Thoracic aorta (tissue), 2 donors: ENCODE measurements at regions not wholly inside any gene's neighbourhood (a gene's known extent, or its start where the extent isn't known, plus 50 kb on each side); places are given as distances from the start of the nearest gene placed in this dataset.

Experiments
- ATAC-seq: fragments of 150-250 bp; one replicate; pipeline ENCODE4 v1.8.0; 2017; ENCODE audit warnings: low read depth; ENCODE audit not compliant: insufficient number of reproducible peaks, low FRiP score
- DNase-seq: peaks from one replicate; pipeline ENCODE4 v3.0.0-alpha.2; 2020; ENCODE audit warnings: low spot score
- H3K27ac ChIP-seq, 2 donors: fragments of 200-600 bp; sonication (generic); 1 replicate in 1 of 2; 2 replicates in 1 of 2; pipeline ENCODE4 v1.5.1; 2016; ENCODE audit warnings: mild to moderate bottlenecking in 2 of 2, moderate library complexity in 2 of 2
- H3K27me3 ChIP-seq: fragments of 200-600 bp; sonication (generic); replicated peaks from 2 replicates; pipeline ENCODE4 v1.6.0; 2016; ENCODE audit warnings: mild to moderate bottlenecking; ENCODE audit not compliant: insufficient read depth
- H3K36me3 ChIP-seq: fragments of 200-600 bp; sonication (generic); one replicate; pipeline ENCODE4 v1.5.1; 2016
- H3K4me1 ChIP-seq, 2 donors: fragments of 200-600 bp; sonication (generic); 1 replicate in 1 of 2; 2 replicates in 1 of 2; pipeline versions ENCODE4 v1.5.1 to v1.6.0; 2016; ENCODE audit warnings: low read depth in 2 of 2, mild to moderate bottlenecking in 1 of 2; ENCODE audit not compliant: control insufficient read depth in 1 of 2
- H3K4me3 ChIP-seq: fragments of 200-600 bp; sonication (generic); 2 replicates; pipeline ENCODE4 v1.5.1; 2016; ENCODE audit warnings: mild to moderate bottlenecking
- H3K9me3 ChIP-seq: fragments of 200-600 bp; sonication (generic); 2 replicates; pipeline ENCODE4 v1.5.1; 2016
- TF ChIP-seq, protein P1 (sequence below): fragments of 200-600 bp; sonication (generic); IDR thresholded peaks from one replicate; pipeline ENCODE4 v1.5.1; 2019; ENCODE audit warnings: antibody characterized with exemption

DNA sequence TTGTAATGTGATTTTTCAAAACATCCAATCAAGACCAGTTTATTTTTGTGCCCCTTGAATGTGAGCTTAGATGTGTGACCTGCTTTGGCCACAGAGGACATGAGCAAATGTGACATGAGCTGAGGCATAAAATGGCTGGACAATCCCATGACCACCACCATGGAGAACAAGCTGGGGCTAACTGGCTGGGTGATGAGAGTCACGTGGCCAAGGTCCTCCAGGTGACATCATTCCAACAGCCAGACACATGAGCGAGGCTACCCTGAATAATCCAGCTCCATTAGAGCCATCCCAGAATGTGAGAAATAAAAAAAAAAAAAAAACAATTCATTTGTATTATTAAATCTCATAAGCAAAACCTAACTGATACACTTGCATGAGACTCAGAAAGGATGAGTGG, 90.4 kb upstream of the LDB2 start:
- no peak overlapping the region for H3K27ac ChIP-seq
- ATAC-seq (no peak), DNase-seq (no peak)
- peaks cover 4% of the 10 kb centered on the region for H3K9me3 ChIP-seq
- no peaks in the 10 kb centered on the region for H3K36me3 ChIP-seq
- H3K4me1 ChIP-seq: peaks cover 0 to 9% of the 10 kb centered on the region in 2 donors
- no peak overlapping the region for H3K4me3 ChIP-seq
- no peaks in the 10 kb centered on the region for H3K27me3 ChIP-seq
- TF ChIP-seq, protein P1, sequence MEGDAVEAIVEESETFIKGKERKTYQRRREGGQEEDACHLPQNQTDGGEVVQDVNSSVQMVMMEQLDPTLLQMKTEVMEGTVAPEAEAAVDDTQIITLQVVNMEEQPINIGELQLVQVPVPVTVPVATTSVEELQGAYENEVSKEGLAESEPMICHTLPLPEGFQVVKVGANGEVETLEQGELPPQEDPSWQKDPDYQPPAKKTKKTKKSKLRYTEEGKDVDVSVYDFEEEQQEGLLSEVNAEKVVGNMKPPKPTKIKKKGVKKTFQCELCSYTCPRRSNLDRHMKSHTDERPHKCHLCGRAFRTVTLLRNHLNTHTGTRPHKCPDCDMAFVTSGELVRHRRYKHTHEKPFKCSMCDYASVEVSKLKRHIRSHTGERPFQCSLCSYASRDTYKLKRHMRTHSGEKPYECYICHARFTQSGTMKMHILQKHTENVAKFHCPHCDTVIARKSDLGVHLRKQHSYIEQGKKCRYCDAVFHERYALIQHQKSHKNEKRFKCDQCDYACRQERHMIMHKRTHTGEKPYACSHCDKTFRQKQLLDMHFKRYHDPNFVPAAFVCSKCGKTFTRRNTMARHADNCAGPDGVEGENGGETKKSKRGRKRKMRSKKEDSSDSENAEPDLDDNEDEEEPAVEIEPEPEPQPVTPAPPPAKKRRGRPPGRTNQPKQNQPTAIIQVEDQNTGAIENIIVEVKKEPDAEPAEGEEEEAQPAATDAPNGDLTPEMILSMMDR: no peak

DNA sequence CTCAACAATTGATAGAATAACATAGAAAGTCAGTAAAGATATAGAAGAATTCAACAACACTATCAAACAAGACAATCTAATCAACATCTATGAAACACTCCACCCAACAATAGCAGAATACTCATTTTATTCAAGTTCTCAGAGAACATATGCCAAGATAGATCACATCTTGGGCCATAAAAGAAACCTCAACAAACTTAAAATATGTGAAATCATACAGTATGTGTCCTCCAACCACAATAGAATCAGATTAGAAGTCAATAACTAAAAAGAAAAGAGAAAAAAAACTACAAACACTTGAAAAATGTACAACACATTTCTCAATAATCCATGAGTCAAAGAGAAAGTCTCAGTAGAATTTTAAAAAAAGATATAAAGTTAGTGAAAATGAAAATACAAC, 78.6 kb upstream of the LDB2 start:
- ATAC-seq (no peak), DNase-seq (no peak)
- no peak overlapping the region for H3K4me3 ChIP-seq

DNA sequence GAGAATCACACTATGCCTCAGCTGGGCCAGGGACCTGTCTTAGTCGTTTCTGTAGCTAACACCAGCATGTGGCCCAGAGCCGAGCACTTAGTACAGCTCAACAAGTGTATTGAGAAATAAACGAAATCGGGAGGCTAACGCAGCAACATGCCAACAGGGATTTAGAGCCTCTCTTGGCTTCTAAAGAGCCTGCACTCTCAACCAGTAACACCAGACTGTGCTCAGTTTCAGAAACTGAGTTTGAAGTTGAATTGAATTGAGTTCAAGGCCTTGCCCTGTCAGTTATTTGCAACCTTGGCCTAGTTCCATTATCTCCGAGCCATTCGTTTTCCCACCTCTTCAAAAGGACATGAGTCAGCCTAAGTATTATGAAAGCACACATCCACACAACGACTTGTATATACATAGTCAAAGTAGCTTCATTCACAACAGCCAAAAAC, 71.3 kb upstream of the LDB2 start:
- H3K27ac ChIP-seq: no peak overlapping the region
- DNase-seq (no peak), ATAC-seq (no peak)
- H3K9me3 ChIP-seq: no peaks in the 10 kb centered on the region
- peaks cover 7 to 14% of the 10 kb centered on the region in 2 donors for H3K4me1 ChIP-seq
- TF ChIP-seq, protein P1: no peak
- H3K27me3 ChIP-seq: no peaks in the 10 kb centered on the region
- no peak overlapping the region for H3K4me3 ChIP-seq
- no peaks in the 10 kb centered on the region for H3K36me3 ChIP-seq

More for the DNA sequence above, 78.6 kb upstream of the LDB2 start:
- Histone ChIP-seq H3K9me3 (no peaks in the 10 kb centered on the region), H3K27me3 (no peaks in the 10 kb centered on the region), H3K27ac (no peak overlapping the region), H3K36me3 (no peaks in the 10 kb centered on the region), H3K4me1 (no peaks in the 10 kb centered on the region)
- TF ChIP-seq, protein P1: no peak

DNA sequence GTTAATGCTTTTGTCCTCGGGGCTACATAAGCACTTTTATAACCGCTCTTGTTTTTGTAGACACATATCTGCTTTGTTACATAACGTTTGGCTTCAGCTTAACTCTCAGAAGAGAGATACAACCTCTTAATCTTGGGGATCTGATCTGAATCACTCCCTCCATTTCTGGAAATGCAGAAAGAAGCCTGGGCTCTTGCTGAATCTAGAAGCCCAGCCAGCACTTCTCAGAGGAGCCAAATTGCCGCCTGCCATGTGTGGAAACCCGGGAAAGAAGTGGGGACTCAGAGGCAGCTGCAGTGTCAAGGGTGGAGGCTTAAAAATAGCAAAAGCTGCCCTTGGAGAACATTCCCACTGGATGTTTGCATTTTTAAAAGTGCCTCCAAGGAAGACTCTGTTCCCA, 69.3 kb upstream of the LDB2 start:
- Histone ChIP-seq H3K27ac (peak overlapping the region; percentile 33 to 43), H3K4me3 (peak overlapping the region; percentile 39), H3K9me3 (no peaks in the 10 kb centered on the region), H3K4me1 (peaks cover 7 to 14% of the 10 kb centered on the region in 2 donors), H3K27me3 (no peaks in the 10 kb centered on the region), H3K36me3 (no peaks in the 10 kb centered on the region)
- ATAC-seq: no peak
- no peak for DNase-seq
- TF ChIP-seq, protein P1: no peak

DNA sequence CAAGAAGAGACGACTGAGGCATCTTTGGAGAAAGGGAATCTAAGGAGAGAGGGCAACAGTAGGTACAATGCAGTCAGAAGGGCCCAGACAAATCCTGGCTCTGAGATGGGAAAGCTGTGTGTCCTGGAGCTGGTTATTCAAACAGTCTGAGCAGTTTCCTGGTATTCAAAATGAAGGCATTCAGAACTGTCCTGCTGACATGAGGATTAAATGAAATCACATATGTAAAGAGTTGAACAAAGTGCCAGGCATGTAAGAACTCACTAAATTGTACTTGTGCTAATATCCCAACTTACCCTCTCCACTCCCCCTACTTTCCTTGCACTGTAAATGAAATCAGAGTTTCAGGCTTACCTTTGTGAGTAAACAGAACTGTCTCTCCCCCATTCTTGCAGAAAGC, 60.9 kb upstream of the LDB2 start:
- DNase-seq: no peak
- no peaks in the 10 kb centered on the region for H3K27me3 ChIP-seq
- peaks cover 16% of the 10 kb centered on the region for H3K9me3 ChIP-seq
- no peaks in the 10 kb centered on the region for H3K4me1 ChIP-seq
- no peak overlapping the region for H3K4me3 ChIP-seq
- TF ChIP-seq, protein P1: no peak
- no peaks in the 10 kb centered on the region for H3K36me3 ChIP-seq
- H3K27ac ChIP-seq: no peak overlapping the region
- ATAC-seq: no peak
